GM13976 (cell line): ENCODE measurements at regions not wholly inside any gene's neighbourhood (a gene's known extent, or its start where the extent isn't known, plus 50 kb on each side); places are given as distances from the start of the nearest gene placed in this dataset.

ENCODE experiments used
- DNase-seq: peaks from one replicate; pipeline ENCODE4 v3.0.0; 2012; ENCODE audit warnings: low spot score
- in situ Hi-C: fragments of 300-500 bp; cut with MboI; formaldehyde crosslinking; loops from one replicate; pipeline ENCODE4 v1.12.0; 2022; ENCODE audit warnings: low sequenced_read_pairs, mixed read lengths, inconsistent platforms; ENCODE audit not compliant: unreplicated experiment
- TF ChIP-seq, protein P1 (sequence below): IDR thresholded peaks from 2 replicates; pipeline ENCODE4 v1.5.1; 2012; ENCODE audit warnings: borderline replicate concordance, mild to moderate bottlenecking; ENCODE audit not compliant: insufficient read depth; ENCODE audit errors: extremely low read depth, missing control alignments, control extremely low read depth

DNA sequence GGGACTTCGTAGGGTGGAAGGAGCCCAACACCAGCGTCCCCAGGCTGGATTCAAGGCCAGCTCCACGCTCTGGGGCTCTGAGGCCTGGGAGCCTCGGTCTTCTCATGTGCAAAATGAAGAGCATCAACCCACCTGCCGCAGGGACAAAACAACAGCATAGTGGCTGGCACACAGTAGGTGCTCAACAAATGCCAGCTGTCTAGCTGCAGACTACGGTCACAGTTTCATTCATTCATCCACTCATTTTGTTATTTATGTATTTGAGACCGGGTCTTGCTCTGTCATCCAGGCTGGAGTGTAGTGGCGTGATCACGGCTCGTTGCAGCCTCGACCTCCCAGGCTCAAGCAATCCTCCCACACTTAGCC is 60.7 kb downstream of the CEBPB start:
- in situ Hi-C loops = no loop called here
- TF ChIP-seq, protein P1, sequence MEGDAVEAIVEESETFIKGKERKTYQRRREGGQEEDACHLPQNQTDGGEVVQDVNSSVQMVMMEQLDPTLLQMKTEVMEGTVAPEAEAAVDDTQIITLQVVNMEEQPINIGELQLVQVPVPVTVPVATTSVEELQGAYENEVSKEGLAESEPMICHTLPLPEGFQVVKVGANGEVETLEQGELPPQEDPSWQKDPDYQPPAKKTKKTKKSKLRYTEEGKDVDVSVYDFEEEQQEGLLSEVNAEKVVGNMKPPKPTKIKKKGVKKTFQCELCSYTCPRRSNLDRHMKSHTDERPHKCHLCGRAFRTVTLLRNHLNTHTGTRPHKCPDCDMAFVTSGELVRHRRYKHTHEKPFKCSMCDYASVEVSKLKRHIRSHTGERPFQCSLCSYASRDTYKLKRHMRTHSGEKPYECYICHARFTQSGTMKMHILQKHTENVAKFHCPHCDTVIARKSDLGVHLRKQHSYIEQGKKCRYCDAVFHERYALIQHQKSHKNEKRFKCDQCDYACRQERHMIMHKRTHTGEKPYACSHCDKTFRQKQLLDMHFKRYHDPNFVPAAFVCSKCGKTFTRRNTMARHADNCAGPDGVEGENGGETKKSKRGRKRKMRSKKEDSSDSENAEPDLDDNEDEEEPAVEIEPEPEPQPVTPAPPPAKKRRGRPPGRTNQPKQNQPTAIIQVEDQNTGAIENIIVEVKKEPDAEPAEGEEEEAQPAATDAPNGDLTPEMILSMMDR = no peak
- DNase-seq = no peak

DNA sequence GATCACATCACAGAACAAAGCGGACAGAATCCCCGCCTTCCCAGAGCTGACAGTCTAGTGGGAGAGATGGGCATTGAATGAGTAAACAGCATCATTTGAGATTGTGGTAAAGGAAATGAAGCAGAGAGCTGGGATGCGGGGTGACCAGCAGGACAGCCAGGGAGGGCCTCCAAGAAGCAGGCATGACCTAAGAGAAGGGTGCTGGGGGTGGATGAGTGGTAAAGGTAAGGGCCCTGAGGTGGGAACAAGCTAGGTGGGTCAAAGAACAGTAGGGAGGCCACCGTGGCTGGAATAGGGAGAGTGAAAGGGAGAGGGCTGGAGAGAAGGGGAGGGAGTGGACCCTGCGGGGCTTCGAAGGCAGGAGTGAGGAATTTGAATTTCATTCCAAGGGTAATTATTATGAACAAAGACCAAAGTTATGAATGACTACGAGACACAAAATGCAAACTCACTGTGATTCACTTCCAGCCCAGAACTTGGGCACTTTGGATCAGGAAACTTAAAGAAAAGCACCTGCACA is 61.4 kb downstream of the CEBPB start:
- no peak for DNase-seq
- in situ Hi-C loops = no loop called here
- TF ChIP-seq, protein P1 = no peak

DNA sequence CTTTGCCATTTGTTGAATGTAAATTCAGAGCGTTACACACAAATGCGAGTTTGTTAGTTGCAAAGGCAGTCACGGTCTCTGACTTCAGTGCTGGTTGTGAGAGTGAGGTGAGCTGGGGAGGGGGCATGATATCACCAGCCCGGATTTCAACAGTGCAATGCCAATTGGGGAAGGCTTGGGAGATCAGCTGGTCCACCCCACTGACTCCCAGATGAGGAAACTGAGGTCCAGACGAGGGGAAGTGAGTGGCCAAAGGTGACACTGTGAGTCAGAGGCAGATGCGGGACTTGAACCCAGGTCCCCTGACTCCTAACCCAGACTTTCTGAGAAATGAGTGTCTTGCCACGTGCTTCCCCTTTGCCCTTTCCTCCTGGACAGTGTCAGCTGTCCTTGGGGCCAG is 62.1 kb downstream of the CEBPB start:
- TF ChIP-seq, protein P1 = no peak
- in situ Hi-C loops = no loop called here
- DNase-seq = no peak

DNA sequence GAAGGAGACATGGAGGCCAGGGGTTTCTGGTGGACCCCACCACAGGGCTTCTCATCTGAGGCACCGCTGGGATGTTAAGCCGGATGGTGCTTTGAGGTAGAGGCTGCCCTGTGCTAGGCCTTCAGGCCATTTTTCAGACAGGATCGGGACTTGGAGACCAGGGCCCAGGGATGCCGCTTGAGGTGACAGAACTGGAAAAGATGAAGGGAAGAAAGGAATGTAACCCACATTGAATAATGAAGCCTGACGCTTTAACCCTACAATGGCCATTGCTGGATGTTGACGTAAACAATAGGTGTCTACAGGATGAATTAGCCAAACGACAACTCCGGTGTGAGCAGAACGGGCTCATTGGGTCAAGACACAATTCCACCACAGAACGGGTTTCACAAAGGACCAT is 62.5 kb downstream of the CEBPB start:
- TF ChIP-seq, protein P1 = no peak
- no peak for DNase-seq
- in situ Hi-C loops = no loop called here

DNA sequence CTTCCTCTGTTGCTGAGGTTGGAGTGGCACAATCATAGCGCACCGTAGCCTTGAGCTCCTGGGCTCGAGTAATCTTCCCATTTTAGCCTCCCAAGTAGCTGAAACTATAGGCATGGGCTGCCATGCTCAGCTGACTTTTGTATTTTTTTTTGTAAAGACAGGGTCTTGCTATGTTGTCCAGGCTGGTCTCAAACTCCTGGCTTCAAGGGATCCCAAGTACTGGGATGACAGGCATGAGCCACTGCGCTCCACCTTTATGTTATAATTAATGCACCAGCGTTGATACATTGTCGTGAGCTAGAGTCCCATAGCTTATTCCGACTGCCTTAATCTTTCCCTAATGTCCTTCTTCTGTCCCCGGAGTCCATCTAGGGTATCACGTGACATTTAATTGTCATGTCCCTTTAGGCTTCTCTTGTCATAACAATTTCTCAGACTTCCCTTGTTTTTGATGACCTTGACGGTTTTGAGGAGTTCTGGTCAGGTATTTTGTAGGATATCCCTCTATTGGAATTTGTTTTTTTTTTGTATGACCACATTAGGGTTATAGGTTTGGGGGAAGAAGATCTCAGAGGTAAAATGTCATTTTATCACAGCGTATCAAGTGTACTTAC is 63.9 kb downstream of the CEBPB start:
- TF ChIP-seq, protein P1 = no peak
- in situ Hi-C loops = no loop called here
- no peak for DNase-seq

DNA sequence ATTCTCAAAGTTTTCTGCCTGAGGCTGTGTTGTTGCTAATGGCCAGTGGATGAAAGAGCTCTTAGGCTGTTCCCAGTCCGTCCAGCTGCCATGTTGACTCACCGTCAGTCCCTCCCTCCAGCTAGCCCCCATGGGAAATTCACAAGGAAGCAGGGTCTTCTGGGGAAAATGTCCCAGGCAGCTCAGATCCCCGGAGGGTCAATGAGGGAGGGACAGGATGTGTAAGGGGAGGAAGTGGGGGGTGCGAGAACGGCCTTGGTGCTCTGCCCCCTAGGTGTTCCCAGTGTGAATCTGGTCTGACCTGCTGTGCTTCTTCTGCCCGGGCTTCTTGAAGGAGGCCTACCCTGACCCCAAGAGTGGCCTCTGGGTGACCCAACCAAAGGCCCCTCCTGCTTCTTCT is 65.9 kb downstream of the CEBPB start:
- DNase-seq = no peak
- in situ Hi-C loops = no loop called here
- TF ChIP-seq, protein P1 = no peak
